RWPE2 (cell line): ENCODE measurements at regions not wholly inside any gene's neighbourhood (a gene's known extent, or its start where the extent isn't known, plus 50 kb on each side); places are given as distances from the start of the nearest gene placed in this dataset.

Experiments used
- ATAC-seq: fragments of 200-7000 bp; cut with Tn5 transposase; 3 replicates; pipeline ENCODE4 v1.9.1; 2021; ENCODE audit warnings: low read depth
- DNase-seq: peaks from one replicate; pipeline ENCODE4 v3.0.0-alpha.2; 2020; ENCODE audit warnings: low spot score
- H3K27ac ChIP-seq: fragments of 450-650 bp; 2 replicates; pipeline ENCODE4 v1.5.1; 2017; ENCODE audit warnings: mild to moderate bottlenecking; ENCODE audit not compliant: poor library complexity, severe bottlenecking
- H3K27me3 ChIP-seq: fragments of 250-450 bp; sonication (Bioruptor Pico); 2 replicates; pipeline ENCODE4 v1.5.1; 2021; ENCODE audit warnings: mild to moderate bottlenecking, moderate library complexity; ENCODE audit not compliant: insufficient read depth, poor library complexity, severe bottlenecking
- H3K36me3 ChIP-seq: fragments of 250-450 bp; sonication (Bioruptor Pico); 2 replicates; pipeline ENCODE4 v1.5.1; 2020; ENCODE audit warnings: low read depth, mild to moderate bottlenecking, moderate library complexity
- H3K4me1 ChIP-seq: fragments of 250-450 bp; sonication (Bioruptor Pico); 2 replicates; pipeline ENCODE4 v1.5.1; 2021; ENCODE audit warnings: mild to moderate bottlenecking, moderate library complexity; ENCODE audit not compliant: insufficient read depth, poor library complexity, severe bottlenecking
- H3K4me3 ChIP-seq: fragments of 250-450 bp; sonication (Bioruptor Pico); 2 replicates; pipeline ENCODE4 v1.5.1; 2021; ENCODE audit warnings: mild to moderate bottlenecking, moderate library complexity; ENCODE audit not compliant: severe bottlenecking
- H3K9me3 ChIP-seq: fragments of 250-450 bp; sonication (Bioruptor Pico); 2 replicates; pipeline ENCODE4 v1.5.1; 2021; ENCODE audit warnings: mild to moderate bottlenecking, moderate library complexity; ENCODE audit not compliant: severe bottlenecking
- TF ChIP-seq, protein P1 (sequence below): fragments of 450-650 bp; IDR thresholded peaks from one replicate; pipeline ENCODE4 v1.5.1; 2017; ENCODE audit warnings: mild to moderate bottlenecking, moderate library complexity; ENCODE audit not compliant: poor library complexity, severe bottlenecking

DNA sequence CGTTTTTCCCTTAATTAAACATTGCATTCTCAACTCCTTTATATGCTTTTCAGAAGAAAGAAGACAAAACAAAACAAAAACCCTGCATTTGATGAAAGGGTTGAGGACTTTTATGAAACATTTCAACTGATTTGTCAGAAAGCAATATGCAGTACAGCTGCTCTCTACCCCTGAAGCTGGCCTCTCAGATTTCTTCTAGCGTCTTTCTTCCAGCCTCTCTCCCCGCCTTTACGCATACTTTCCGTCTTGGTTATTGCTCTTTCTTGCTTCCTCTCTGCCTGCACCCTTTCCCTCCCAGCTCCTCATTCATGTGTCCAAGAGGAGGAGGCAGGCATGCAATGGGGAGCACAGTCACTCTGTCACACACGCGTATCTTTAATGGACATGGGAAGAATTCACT lies 91.0 kb upstream of the COL1A2 start:
- Histone ChIP-seq H3K36me3 (no peaks in the 10 kb centered on the region), H3K4me1 (peaks cover 16% of the 10 kb centered on the region), H3K27ac (no peak overlapping the region), H3K9me3 (no peaks in the 10 kb centered on the region), H3K4me3 (no peak overlapping the region), H3K27me3 (no peaks in the 10 kb centered on the region)
- DNase-seq, result no peak
- ATAC-seq, result no peak
- TF ChIP-seq, protein P1, sequence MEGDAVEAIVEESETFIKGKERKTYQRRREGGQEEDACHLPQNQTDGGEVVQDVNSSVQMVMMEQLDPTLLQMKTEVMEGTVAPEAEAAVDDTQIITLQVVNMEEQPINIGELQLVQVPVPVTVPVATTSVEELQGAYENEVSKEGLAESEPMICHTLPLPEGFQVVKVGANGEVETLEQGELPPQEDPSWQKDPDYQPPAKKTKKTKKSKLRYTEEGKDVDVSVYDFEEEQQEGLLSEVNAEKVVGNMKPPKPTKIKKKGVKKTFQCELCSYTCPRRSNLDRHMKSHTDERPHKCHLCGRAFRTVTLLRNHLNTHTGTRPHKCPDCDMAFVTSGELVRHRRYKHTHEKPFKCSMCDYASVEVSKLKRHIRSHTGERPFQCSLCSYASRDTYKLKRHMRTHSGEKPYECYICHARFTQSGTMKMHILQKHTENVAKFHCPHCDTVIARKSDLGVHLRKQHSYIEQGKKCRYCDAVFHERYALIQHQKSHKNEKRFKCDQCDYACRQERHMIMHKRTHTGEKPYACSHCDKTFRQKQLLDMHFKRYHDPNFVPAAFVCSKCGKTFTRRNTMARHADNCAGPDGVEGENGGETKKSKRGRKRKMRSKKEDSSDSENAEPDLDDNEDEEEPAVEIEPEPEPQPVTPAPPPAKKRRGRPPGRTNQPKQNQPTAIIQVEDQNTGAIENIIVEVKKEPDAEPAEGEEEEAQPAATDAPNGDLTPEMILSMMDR, result no peak

DNA sequence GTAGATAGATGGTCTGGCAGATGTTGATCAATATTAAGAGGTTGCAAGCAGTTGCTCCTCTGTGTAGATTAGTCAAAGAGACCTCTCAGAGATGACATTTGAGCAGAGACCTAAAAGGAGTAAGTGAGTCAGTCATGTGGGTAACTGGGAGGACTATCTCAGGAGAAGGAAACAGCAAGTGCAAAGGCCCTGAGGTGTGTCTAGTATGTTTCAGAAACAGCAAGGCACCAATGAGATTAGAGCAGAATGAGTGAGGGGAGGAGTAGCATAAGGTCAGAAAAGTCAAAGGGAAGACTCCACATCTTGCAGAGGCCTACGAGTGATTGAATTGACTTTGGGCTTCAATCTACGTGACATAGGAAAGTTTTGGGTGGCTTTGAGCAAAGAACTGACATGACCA lies 89.8 kb upstream of the COL1A2 start:
- H3K9me3 ChIP-seq, result no peaks in the 10 kb centered on the region
- TF ChIP-seq, protein P1, result no peak
- H3K4me3 ChIP-seq, result no peak overlapping the region
- no peak for ATAC-seq
- H3K27ac ChIP-seq, result no peak overlapping the region
- peaks cover 16% of the 10 kb centered on the region for H3K4me1 ChIP-seq
- no peaks in the 10 kb centered on the region for H3K36me3 ChIP-seq
- DNase-seq, result no peak
- no peaks in the 10 kb centered on the region for H3K27me3 ChIP-seq

DNA sequence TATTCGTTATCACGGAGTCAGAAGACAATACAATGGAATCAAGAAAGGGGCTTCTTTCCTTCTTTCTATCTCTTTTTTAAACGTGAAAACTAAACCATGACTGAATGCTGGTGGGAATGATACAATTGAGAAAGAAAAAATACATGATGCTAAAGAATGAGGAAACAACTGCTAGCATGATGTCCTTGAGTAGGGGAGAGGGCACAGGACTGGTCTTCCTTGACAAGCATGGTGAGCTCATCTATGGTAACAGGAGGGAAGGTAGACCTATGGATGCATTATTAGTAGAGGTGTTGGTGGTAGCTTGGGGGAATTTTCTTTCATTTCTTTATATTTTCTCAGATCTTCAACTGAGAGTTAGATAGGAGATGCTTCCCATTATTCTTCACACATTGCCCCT lies 88.9 kb upstream of the COL1A2 start:
- Histone ChIP-seq H3K9me3 (no peaks in the 10 kb centered on the region), H3K36me3 (no peaks in the 10 kb centered on the region), H3K27ac (no peak overlapping the region), H3K4me1 (peaks cover 11% of the 10 kb centered on the region), H3K4me3 (no peak overlapping the region), H3K27me3 (no peaks in the 10 kb centered on the region)
- TF ChIP-seq, protein P1, result no peak
- no peak for ATAC-seq
- no peak for DNase-seq

DNA sequence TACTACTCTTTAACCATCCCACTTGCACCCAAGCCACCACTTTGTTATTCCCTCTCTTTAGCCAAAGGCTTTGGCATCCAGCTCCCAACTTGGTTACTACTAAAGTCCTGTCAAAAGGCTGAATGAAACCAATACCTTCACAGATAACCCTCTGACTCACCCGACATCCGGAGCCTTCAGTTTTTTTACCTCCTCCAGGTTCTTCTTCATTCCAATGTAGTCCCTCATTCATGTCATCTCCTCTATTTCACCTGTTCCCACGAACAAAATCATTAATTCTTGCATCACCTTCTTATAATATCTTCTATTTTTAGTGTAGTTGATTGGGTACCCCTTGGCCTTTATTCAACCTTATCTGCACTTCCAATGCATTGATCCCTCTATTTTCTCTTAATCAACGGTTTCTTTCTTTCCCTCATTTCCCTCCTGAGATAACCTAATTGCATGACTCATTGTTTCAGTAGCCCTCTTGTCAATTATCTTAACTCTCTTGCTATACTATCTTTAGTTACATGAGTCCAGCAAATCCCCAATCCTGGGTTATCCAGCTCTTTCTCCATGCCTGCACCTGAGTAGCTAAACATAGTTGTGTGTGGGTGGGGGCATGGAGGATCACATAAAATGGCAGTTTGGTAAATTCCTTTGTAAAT lies 87.2 kb upstream of the COL1A2 start:
- no peak for ATAC-seq
- H3K36me3 ChIP-seq, result no peaks in the 10 kb centered on the region
- no peaks in the 10 kb centered on the region for H3K27me3 ChIP-seq
- no peaks in the 10 kb centered on the region for H3K4me1 ChIP-seq
- H3K9me3 ChIP-seq, result no peaks in the 10 kb centered on the region
- no peak overlapping the region for H3K27ac ChIP-seq
- no peak overlapping the region for H3K4me3 ChIP-seq
- DNase-seq, result no peak
- TF ChIP-seq, protein P1, result no peak

DNA sequence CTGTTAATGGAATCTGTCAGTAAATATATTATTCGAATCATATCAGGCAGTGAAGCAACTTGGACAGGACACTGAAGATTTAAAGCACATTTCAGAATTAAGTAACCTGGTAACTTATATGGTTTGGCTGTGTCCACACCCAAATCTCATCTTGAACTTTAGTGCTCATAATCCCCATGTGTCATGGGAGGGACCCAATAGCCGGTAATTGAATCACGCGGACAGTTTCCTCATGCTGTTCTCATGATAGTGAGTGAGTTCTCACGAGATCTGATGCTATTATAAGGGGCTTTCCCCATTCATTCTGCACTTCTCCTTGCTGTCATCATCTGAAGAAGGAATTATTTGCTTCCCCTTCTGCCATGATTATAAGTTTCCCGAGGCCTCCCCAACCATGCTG lies 83.2 kb upstream of the COL1A2 start:
- no peak overlapping the region for H3K4me3 ChIP-seq
- TF ChIP-seq, protein P1, result no peak

More for the DNA sequence above, 83.2 kb upstream of the COL1A2 start:
- ATAC-seq, result no peak
- Histone ChIP-seq H3K4me1 (no peaks in the 10 kb centered on the region), H3K9me3 (no peaks in the 10 kb centered on the region), H3K36me3 (no peaks in the 10 kb centered on the region), H3K27me3 (no peaks in the 10 kb centered on the region), H3K27ac (no peak overlapping the region)
- DNase-seq, result no peak
